HG03175 (cell line): ENCODE measurements at regions not wholly inside any gene's neighbourhood (a gene's known extent, or its start where the extent isn't known, plus 50 kb on each side); places are given as distances from the start of the nearest gene placed in this dataset.

Source experiments
- ATAC-seq: cut with Tn5 transposase; IDR thresholded peaks from one replicate; pipeline ENCODE4 v1.9.1; 2021; ENCODE audit warnings: mild to moderate bottlenecking, moderate library complexity; ENCODE audit not compliant: unreplicated experiment

DNA sequence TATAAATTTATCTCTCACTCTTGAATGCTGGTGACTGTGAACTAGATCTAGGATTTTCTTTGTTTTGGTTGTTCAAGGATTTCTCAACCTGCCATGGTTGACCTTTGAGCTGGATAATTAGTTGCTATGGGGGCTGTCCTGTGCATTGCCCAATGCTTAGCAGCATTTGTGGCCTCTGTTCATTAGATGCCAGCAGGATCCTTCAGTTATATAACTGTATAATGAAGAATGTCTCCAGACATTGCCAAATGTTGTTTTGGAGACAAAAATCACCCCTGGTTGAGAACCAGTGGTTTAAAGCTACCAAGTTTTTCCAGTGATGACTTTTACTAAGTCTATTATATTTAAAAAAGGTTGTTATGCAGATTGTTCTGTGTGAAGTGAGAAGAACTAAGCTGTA, 147.9 kb upstream of the STXBP6 start:
- ATAC-seq, result no peak

DNA sequence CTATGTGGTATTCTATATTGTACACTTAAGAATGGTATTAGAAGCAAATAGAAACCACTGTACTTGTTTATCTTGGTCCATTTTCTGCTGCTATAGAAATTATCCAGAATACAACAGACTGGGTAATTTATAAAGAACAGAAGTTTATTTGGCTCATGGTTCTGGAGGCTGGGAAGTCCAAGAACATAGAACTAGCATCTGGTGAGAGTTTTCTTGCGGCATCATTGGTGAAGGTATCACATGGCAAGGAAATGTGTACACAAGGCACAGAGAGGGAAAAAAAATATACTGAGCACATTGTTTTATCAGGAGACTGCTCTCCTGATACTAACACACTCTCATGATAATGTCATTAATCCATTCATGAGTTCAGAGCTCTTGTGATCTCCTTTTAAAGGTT, 130.3 kb upstream of the STXBP6 start:
- no peak for ATAC-seq

DNA sequence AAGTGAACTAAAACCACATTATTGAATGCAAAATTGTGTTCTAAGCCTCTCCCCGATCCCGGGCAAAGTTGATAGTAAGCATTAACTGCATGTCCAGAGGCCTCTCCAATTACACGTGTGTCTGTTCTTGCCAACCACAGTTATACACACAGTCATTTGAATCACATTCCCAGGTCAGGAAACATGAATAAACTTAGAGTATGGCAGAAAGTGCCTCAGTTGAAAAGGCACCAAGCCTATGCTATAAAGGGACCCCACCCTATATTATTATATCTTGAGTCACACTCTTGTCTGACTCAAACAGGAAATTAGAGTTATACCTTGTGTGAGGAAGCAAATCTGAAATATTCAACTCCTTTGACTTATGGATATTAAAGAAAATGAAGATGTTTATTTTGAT, 128.3 kb upstream of the STXBP6 start:
- no peak for ATAC-seq

DNA sequence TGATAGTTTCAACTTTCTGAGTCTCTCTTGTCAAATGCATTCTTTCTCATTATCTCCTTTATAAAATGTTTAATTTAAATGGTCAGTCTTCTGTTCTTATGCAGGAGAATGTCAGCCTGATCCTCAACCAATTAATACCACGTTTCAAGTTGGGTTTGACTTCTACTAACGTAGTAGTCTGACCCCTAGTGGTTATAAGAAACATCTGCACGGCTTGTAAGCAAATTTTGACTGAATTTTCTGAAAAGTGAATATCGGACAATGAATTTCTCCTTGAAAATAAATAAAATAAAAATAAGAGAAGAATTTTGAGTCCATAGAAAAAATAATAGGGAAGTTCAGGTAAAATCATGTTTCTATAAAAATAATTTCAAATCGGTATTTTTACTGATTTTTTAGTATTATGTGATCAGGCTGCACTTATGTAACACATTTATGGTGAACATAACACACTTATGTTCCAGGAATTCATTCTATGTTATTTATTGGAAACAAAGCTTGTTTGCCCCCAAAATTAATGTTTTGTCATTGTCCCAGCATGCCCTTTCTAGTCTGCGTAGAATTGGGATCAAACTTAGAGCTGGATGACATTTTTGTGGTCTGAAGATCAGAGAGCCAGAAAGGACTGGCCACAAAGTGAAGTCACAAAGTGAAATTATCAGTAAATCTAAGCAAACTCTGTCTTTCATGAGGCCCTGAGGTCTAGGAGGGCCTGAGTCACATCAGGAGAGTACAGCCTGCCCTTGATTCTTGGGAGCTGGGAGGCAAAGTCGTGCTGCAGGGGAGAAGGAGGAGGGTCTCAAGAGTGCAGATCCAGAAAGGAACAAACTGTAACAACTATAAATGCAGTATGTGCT, 101.2 kb upstream of the STXBP6 start:
- ATAC-seq, result peak; percentile 70

DNA sequence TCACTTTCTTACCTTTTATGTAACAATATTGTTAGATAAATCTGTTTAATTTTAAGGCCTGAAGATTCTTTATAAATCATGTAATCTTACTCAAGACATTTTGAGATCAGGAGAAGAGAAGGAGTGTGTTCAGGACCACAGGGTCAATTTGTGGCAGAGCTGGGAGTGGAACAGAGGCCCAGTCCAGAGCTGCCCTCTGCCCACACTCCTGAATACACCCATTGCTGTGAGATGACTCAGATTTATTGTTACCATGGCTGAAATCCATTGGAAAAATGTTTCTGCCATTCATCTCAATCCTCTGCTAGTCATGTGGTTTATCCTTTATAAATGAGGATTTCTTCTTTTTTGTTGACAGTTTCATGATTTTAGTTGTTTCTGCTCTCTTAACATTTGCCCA, 100.5 kb upstream of the STXBP6 start:
- no peak for ATAC-seq

DNA sequence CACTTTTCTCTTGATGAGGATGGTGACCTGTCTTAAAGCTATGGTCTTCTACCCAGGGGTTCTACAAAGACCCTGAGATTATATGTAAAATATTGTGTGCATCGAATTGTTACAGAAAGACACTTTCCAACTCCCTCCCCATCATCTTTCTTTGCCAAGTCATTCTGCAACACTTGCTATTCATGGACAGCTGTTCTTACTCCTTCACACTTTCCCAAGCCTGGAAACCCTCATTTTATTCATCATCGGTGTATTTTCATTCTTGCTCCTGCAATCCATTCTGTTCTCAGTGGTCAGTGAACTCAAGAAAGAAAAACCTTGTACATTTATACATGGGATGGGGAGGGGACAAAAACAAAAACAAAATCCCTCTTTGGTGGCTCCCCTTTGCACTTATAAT, 90.5 kb upstream of the STXBP6 start:
- ATAC-seq, result no peak

DNA sequence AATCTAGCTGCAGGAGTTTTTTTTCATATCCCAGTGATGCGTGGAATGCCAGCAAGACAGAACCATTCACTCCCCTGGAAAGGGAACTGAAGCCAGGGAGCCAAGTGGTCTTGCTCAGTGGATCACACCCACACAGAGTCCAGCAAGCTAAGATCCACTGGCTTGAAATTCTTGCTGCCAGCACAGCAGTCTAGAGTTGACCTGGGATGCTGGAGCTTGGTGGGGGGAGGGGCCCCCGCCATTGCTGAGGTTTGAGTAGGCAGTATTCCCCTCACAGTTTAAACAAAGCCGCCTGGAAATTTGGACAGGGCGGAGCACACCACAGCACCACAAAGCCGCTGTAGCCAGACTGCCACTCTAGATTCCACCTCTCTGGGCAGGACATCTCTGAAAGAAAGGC, 86.9 kb upstream of the STXBP6 start:
- ATAC-seq, result no peak

DNA sequence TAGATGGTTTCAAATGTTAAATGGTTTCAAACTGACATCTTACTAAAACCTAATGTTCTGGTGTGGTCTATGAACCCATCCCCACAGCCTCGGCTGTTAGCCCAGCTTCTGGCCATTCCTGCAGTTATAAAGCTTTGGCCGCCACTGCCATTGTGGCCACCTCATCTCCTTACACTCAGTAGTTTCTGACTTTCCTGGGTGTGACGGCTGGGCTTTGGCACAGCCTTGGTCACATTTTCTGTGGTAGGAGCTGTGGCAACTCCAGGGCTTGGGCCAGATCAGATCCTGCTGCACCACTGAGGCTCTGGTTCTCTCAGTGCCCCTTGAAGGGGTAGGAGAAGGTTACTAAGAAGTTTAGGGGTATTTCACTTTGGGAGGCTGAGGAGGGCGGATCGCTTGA, 84.2 kb upstream of the STXBP6 start:
- no peak for ATAC-seq

DNA sequence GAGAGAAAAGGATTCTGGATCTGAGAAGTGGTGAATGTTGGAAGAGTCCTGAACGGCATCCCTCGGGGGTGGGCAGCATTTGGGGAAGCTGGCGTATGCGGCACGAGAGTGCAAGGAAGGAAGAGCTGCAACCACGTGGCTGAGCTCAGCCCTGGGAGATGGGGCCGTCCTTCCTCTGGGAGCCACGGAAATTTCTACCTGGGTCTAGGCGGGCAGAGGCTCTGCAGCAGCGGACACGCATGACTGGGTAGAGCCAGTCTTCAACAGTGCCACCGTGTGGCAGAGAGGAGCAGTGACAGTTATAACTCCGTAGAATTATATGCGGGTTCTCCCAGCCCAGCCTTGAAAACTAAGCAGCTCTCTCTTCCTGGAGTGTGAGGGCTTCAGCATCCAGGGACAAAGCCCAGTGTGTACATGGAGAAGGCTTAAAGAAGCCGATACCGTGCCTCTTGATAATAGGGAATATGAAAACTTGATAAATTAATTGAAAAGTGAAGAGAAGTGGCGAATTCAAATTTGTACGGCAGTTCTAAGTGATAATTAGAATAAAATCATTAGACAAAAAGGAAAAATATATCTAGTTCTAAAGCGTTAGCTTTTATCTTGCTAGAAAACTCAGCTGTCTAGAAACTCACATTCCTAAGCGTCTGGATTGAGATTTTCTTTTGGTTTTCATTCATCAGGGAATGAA, 82.9 kb upstream of the STXBP6 start:
- peak; percentile 89 for ATAC-seq

DNA sequence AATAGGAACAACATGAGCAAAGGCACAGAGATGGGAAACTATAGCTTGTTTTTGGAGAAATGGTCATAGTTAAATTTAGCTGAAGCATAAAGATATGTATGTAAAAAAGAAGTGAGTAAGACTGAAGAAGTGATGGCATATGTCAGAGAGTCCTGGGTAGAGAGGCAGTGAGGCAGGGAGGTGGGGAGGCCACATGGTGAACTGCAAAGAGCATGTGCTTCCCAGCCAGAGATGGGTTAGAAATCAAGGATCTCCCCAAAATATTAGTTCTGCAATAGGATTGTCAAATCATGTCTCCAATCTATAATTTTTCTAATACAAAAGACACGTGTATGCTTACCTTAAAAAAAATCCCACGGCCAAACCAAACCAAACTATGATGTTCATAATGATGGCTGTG, 82.1 kb upstream of the STXBP6 start:
- ATAC-seq, result no peak

DNA sequence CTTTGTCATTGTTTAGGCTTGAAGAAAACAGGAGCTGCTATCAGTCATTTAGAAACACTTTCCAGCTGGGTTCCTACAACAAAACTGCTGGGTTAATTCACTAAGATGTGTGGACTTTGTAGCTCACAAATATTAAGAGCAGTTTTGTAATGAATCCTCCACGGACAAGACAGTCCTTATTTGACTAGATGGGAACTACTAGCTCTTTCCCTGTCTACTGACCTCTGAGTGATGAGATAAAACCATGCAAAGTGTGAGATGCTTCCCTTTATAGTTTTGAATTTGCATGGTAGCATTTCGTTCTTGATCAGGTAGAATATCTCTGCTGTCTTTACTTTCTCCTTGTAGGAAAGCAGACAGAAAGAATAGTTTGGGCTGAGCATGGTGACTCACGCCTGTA, 72.9 kb upstream of the STXBP6 start:
- ATAC-seq, result no peak

DNA sequence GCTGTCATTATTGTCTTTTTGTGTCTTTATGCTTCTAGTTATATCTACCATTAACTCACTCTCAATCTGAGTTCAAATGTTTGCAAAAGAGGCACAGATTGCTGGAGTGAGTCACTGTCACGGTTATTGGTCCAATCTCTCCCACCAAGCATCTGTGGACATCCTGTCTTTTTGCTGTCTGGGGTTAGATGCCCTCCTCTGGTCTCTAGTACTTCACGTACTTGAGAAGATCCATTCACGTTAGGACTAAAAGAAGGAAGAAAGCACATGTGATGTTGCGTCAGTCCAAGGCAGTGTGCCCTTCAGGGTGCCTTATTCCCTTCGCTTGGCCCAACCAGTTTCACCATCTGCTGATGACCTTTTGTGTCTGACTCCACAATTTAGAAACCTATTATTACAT, 72.3 kb upstream of the STXBP6 start:
- no peak for ATAC-seq

DNA sequence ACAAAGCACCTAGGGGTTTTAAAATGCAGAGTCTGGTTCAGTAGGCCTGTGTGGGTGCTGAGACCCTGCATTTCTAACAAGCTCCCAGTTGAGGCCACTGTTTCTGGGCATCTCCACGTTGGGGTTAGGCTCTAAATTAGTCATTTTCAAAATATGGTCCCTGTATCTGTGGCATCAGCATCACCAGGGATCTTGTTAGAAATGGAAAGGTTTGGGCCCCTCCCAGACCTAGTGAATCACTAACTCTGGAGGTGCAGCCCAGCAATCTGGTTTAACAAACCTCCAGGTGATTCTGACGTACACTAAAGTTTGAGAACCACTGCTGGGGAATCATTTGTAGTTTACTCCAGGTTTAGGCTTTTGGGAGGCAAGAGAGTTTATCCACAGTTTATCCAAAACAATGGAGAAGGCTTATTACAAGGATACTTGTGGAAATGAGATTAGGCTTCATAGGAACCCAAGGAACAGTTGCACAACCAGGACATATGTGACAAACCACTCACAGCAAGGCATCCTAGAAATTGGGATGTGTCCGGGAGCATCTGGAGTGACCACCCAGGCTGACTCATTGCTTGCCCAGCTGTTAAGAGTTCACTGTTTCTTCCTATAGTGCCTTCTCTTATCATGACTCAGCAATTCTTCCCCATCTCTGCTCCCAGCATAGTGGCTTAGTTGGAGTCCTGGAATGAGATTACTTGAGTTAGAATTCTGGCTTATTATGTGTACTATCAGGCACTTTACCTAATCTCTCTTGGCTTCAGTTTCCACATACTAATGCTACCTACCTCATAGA, 71.6 kb upstream of the STXBP6 start:
- ATAC-seq, result no peak

DNA sequence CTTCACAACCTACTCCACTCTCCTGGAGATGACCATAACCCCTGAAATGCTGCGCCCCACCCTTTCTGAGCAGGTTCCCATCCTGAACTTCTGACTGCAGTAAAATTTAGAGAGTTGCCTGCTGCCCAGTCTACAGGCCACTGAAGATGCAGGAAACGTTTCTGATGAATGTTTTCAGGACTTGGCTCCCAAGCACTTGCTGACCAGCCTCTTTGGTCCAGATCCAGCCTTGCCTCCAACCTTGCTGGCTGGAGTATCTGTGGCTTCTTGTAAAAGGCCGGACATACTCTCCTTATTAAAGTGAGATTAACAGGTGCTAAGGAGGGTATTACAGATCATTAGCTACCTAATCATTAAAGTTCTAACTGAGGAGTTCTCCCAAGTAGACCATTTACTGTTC, 70.3 kb upstream of the STXBP6 start:
- no peak for ATAC-seq

DNA sequence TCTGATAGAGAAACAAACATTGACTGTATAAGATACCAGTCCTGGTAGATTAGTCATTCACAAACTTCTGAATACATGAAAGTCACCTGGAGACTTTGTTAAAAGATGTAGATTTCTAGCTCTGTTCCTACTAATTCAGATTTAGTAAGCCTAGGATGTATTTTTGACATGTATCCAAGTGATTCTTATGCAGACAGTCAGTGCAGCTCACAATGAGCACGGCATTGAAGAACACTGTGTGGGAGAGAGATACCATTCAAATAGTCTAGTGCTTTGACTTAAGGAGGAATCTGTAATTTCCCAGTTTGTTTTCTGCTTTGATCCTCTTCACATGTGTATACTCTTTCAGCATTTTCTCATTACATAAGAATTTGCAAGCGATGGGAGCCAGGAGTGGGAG, 68.7 kb upstream of the STXBP6 start:
- ATAC-seq, result no peak

DNA sequence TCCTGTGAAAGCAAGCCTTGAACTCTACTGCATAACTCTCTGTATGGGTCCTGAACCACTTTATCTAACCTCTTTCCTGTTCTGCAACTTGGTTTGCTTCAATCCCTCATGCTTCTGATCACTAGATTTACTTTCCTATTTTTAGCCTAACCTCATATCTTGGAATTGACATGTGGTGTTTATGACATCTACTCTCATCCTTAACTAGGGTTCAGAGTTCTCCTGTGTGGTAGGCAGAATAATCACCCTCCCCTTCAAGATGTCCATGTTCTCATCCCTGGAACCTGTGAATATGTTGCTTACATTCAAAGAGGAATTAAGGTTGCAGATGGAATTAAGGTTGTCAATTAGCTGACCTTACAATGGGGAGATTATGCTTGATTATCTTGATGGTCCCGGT, 67.4 kb upstream of the STXBP6 start:
- no peak for ATAC-seq

DNA sequence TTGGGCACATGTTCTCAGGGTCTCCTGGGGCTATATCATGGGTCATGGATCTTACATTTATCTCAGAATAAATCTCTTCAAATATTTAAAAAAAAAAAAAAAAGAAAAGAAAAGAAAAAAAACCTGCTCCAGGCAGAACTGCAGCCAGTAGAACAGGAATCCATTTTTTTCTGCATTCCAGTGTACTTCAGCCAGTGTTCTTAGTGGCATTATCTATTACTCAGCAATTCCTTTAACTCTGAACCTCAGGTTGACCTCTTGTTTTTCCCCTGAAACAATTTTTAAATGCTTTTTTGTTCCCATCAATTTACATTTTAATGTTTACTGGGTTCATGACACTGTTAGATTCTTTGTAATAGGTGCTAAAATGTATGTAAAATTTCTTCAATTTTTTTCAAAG, 66.7 kb upstream of the STXBP6 start:
- no peak for ATAC-seq

DNA sequence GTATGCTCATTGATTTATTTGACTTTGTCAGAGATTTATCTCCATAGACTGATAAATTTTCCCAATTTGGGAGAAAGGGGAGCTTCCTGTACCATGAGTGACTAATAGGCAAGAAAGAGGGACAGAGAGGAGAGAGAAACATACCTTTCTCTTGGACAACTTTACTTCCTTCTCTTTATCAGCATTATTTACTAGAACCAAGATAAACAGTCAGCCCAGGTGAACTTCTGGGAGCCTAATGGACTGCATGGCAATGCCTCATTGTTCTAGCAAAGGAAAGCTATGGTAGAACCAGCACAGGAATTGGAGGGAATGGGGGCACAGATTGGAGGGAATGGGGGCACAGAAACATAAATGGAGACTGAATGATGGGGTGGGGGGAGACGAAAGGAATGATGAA, 63.4 kb upstream of the STXBP6 start:
- no peak for ATAC-seq

DNA sequence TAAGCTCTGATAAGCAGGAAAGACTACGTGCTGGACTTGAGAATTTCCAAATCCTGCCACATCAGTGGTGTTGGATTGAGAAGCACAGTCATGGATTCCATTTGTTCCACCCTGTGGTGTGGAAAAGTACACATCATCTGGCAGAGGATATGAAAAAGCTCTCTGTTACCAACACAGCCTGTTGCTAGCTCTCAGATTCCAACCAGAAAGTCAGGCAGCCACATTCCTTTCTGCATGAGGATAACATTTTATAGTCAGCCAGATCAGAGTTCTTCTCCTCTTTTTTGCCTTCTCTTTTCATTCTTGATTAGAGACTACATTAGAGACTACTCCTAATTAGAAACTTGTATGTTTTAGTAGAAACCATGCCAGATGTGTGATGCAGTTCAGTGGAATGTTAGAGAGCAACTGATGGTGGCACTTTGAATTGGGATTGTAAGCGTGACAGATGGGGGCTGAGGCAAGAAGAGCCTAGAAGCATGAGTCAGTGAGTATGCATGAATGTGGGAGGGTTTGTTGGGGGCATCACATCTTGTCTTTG, 61.2 kb upstream of the STXBP6 start:
- no peak for ATAC-seq

DNA sequence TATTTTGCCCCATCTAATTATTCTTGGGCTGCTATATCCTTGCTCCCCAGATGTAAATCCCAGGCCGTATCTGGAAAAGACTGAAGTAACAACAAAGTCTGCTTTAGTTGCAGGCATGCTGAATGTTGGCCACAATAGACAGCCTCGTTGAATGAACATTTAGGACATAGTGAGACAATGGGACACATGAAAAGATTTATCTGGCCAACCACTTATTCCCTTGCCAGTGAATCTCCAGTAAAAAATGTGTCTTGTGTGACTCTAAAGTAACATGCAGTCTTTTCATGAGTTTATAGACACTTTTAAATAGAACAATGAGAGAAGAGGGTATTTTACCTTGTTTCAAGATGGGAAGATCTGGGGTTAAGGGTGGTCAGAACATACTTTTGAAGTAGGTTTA, 60.2 kb upstream of the STXBP6 start:
- no peak for ATAC-seq

DNA sequence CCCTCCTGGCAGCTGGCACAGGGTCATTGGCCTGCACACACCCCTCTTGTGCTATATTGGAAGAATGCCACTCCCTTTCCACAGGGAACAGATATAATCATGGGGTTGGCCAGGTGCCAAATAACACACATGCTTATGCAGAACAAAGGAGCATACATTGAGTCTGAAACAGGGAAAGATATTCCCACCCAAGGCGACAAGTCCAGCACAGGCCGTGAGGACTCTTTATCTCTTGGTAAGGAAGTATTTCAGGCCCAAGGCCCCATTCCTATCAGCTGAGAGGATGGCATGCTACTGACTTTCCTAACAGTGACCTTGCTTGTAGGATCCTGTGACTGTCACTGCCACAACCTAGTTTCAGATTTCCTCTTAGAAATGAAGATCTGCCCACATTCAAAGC, 59.0 kb upstream of the STXBP6 start:
- ATAC-seq, result no peak

DNA sequence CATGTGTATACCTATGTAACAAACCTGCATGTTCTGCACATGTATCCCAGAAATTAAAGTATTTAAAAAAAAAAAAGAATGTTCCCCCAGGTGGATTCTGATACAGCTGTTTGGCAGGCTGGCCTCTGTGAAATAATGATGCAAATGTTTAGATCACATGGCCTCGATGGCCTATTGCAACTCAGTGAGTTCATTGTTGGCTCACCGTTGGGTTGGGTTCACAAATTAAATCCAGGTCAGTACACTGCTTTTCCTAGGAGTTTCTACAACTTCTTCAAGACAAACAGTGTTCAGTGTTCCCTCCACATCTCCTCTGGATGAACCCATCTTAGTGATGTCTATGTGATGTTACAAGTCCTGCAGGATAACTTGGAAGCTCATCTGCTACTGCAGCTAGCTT, 58.3 kb upstream of the STXBP6 start:
- no peak for ATAC-seq
